ENCODE measurements at regions not wholly inside any gene's neighbourhood (a gene's known extent, or its start where the extent isn't known, plus 50 kb on each side); places are given as distances from the start of the nearest gene placed in this dataset.

DNA sequence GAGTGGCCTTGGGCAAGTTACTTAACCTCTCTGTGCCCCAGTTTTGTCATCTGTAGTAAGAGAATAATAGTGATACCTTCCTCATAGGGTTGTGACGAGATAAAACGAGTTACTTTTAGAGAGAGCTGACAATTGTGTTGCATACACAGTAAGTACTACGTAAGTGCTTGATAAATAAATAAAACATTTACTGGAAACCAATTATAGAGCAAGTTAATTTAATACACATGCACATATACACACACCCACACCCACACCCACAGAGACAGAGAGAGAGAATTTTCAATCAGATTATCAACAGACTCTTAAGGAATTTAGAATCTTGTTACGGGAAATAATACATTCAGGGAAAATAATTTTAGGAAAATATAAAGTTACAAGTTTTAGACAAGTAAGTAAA, 1045.8 kb upstream of the TENM4 start:
- TF ChIP-seq, protein P1, sequence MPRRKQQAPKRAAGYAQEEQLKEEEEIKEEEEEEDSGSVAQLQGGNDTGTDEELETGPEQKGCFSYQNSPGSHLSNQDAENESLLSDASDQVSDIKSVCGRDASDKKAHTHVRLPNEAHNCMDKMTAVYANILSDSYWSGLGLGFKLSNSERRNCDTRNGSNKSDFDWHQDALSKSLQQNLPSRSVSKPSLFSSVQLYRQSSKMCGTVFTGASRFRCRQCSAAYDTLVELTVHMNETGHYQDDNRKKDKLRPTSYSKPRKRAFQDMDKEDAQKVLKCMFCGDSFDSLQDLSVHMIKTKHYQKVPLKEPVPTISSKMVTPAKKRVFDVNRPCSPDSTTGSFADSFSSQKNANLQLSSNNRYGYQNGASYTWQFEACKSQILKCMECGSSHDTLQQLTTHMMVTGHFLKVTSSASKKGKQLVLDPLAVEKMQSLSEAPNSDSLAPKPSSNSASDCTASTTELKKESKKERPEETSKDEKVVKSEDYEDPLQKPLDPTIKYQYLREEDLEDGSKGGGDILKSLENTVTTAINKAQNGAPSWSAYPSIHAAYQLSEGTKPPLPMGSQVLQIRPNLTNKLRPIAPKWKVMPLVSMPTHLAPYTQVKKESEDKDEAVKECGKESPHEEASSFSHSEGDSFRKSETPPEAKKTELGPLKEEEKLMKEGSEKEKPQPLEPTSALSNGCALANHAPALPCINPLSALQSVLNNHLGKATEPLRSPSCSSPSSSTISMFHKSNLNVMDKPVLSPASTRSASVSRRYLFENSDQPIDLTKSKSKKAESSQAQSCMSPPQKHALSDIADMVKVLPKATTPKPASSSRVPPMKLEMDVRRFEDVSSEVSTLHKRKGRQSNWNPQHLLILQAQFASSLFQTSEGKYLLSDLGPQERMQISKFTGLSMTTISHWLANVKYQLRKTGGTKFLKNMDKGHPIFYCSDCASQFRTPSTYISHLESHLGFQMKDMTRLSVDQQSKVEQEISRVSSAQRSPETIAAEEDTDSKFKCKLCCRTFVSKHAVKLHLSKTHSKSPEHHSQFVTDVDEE (CRISPR knock-in tag; IDR thresholded peaks at IDR 0.05), result no peak
- TF ChIP-seq ZFP30 (CRISPR knock-in tag; IDR thresholded peaks at IDR 0.05) (no peak), PATZ1 (CRISPR knock-in tag; IDR thresholded peaks at IDR 0.05; ENCODE audit: borderline replicate concordance) (no peak), CSDC2 (CRISPR knock-in tag; IDR thresholded peaks at IDR 0.05) (no peak), ISL1 (CRISPR knock-in tag; IDR thresholded peaks at IDR 0.05) (no peak), GLIS3 (CRISPR knock-in tag; IDR thresholded peaks at IDR 0.05) (no peak)

Measured in SK-N-SH treated with all-trans-retinoic acid at 6 μM for 48 hours (cell line).